HG02840 (cell line): ENCODE measurements at regions not wholly inside any gene's neighbourhood (a gene's known extent, or its start where the extent isn't known, plus 50 kb on each side); places are given as distances from the start of the nearest gene placed in this dataset.

Experiments used
- ATAC-seq: cut with Tn5 transposase; IDR thresholded peaks from one replicate; pipeline ENCODE4 v1.9.1; 2021; ENCODE audit warnings: mild to moderate bottlenecking, moderate library complexity, moderate number of reproducible peaks; ENCODE audit not compliant: unreplicated experiment, low FRiP score

- no peak for ATAC-seq
Observed at GRCh38 chr11:11056316-11056715, 198.5 kb upstream of the ZBED5 start.

GRCh38 chr11:11047851-11048610, 190.2 kb upstream of the ZBED5 start:
- no peak for ATAC-seq

GRCh38 chr11:11046781-11047180, 188.9 kb upstream of the ZBED5 start:
- no peak for ATAC-seq

- ATAC-seq = no peak
Observed at GRCh38 chr11:11045156-11045930, 187.5 kb upstream of the ZBED5 start.

- ATAC-seq = no peak
Observed at GRCh38 chr11:11044137-11044855, 186.4 kb upstream of the ZBED5 start.

GRCh38 chr11:11043721-11044120, 185.9 kb upstream of the ZBED5 start:
- no peak for ATAC-seq

GRCh38 chr11:11039208-11039965, 181.5 kb upstream of the ZBED5 start:
- no peak for ATAC-seq

GRCh38 chr11:11038782-11039181, 180.9 kb upstream of the ZBED5 start:
- ATAC-seq = no peak

GRCh38 chr11:11038352-11038751, 180.5 kb upstream of the ZBED5 start:
- ATAC-seq = no peak

- no peak for ATAC-seq
Observed at GRCh38 chr11:11036848-11037732, 179.2 kb upstream of the ZBED5 start.

- ATAC-seq = no peak
Observed at GRCh38 chr11:11036185-11036847, 178.5 kb upstream of the ZBED5 start.

- ATAC-seq = no peak
Observed at GRCh38 chr11:11035331-11035730, 177.5 kb upstream of the ZBED5 start.

GRCh38 chr11:11034476-11034875, 176.6 kb upstream of the ZBED5 start:
- ATAC-seq = no peak

- no peak for ATAC-seq
Observed at GRCh38 chr11:11032066-11032465, 174.2 kb upstream of the ZBED5 start.

GRCh38 chr11:11029027-11029426, 171.2 kb upstream of the ZBED5 start:
- no peak for ATAC-seq

- no peak for ATAC-seq
Observed at GRCh38 chr11:11028017-11028692, 170.3 kb upstream of the ZBED5 start.

- ATAC-seq = no peak
Observed at GRCh38 chr11:11027288-11027687, 169.4 kb upstream of the ZBED5 start.

- no peak for ATAC-seq
Observed at GRCh38 chr11:11025087-11025486, 167.2 kb upstream of the ZBED5 start.
